Esophagus muscularis mucosa (tissue), 3 donors: ENCODE measurements at regions not wholly inside any gene's neighbourhood (a gene's known extent, or its start where the extent isn't known, plus 50 kb on each side); places are given as distances from the start of the nearest gene placed in this dataset.

Experiments used
- POLR2A ChIP-seq: fragments of 450-650 bp; IDR thresholded peaks from one replicate; pipeline ENCODE4 v1.6.1; 2017; ENCODE audit warnings: antibody characterized with exemption, moderate library complexity, mild to moderate bottlenecking, low read depth
- POLR2AphosphoS5 ChIP-seq, 2 donors: sonication (generic); formaldehyde crosslinking; IDR thresholded peaks; one replicate each; pipeline ENCODE4 v1.6.1; 2017; ENCODE audit warnings: antibody characterized with exemption in 2 of 2
- TF ChIP-seq, protein P1 (sequence below), 3 experiments: fragments of 200-600 bp in 2 of 3; fragments of 450-650 bp in 1 of 3; sonication (generic) in 2 of 3; IDR thresholded peaks; one replicate each; pipeline ENCODE4 v1.5.1; 2017 to 2019; ENCODE audit warnings: antibody characterized with exemption in 3 of 3, mild to moderate bottlenecking in 2 of 3, moderate library complexity in 1 of 3

DNA sequence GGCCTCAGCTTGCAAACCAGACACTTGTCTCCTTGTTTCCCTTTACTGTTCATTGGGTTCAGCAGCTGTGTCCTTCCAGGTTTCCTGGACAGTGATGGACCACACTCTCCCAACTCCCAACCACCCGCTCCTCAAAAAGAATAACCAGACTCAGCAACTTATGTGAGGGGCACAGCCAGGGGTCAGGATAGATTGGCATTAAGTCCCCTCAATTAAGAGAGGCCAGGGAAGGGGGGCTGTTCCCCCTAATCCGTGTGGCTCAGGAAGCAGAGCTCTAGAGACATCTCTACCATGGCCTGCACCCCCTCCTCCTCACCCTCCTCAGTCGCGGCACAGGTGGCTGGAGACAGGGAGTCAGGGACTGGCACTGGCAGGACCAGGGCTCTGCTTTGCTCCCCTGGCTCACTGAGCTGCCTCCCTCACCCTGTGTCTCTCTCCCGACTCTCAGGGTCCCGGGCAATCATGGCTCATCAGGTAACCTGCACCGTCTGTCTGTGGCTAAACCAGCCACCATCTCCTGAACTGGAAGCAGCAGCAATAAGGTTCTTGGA lies 111.7 kb downstream of the ZNF280B start:
- TF ChIP-seq POLR2A = no peak
- TF ChIP-seq POLR2AphosphoS5 (IDR thresholded peaks at IDR 0.05) = no peak
- TF ChIP-seq, protein P1, sequence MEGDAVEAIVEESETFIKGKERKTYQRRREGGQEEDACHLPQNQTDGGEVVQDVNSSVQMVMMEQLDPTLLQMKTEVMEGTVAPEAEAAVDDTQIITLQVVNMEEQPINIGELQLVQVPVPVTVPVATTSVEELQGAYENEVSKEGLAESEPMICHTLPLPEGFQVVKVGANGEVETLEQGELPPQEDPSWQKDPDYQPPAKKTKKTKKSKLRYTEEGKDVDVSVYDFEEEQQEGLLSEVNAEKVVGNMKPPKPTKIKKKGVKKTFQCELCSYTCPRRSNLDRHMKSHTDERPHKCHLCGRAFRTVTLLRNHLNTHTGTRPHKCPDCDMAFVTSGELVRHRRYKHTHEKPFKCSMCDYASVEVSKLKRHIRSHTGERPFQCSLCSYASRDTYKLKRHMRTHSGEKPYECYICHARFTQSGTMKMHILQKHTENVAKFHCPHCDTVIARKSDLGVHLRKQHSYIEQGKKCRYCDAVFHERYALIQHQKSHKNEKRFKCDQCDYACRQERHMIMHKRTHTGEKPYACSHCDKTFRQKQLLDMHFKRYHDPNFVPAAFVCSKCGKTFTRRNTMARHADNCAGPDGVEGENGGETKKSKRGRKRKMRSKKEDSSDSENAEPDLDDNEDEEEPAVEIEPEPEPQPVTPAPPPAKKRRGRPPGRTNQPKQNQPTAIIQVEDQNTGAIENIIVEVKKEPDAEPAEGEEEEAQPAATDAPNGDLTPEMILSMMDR (IDR thresholded peaks at IDR 0.05) = no peak
